ENCODE measurements at regions not wholly inside any gene's neighbourhood (a gene's known extent, or its start where the extent isn't known, plus 50 kb on each side); places are given as distances from the start of the nearest gene placed in this dataset.

DNA sequence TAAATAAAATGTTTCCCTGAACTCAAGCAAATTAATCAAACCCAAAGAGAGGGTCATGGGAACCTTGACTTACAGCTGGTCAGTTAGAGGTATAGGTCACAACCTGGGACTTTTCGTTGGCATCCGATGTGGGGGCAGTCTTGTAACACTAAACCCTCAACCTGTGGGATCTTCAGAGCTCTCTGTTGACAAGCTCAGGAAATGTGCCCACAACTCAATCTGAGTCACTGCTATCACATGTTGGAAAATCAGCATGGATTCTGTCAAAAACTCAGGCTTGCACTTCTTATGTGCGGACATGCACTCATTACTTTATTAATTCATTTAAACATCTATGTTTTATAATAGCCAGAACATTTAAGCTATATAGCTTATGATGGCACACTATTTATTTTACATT lies 424.6 kb upstream of the SORCS1 start:
- TF ChIP-seq TARDBP (IDR thresholded peaks at IDR 0.05) = no peak
- TF ChIP-seq ARNT (IDR thresholded peaks at IDR 0.05) = no peak
- TF ChIP-seq ELF4 (IDR thresholded peaks at IDR 0.05) = no peak
- no peak for TF ChIP-seq FOXK2 (IDR thresholded peaks at IDR 0.05)

Measured in HEK293T (cell line).